Activated CD8-positive, alpha-beta T cell treated with anti-CD3 and anti-CD28 coated beads for 36 hours (primary cell): ENCODE measurements at regions not wholly inside any gene's neighbourhood (a gene's known extent, or its start where the extent isn't known, plus 50 kb on each side); places are given as distances from the start of the nearest gene placed in this dataset.

Experiments used
- ATAC-seq: fragments of 200-7000 bp; cut with Tn5 transposase; one replicate; pipeline ENCODE4 v1.10.0; 2021; ENCODE audit warnings: mild to moderate bottlenecking, moderate library complexity
- CTCF ChIA-PET: fragments of 350-600 bp; sonication (Branson Sonifier 250); formaldehyde crosslinking; loops from one replicate; lab custom pipeline; 2021; ENCODE audit warnings: antibody characterized with exemption; lab: Charles Lee
- POLR2A ChIA-PET: fragments of 350-600 bp; sonication (Branson Sonifier 250); formaldehyde crosslinking; loops from one replicate; lab custom pipeline; 2021; ENCODE audit warnings: antibody characterized with exemption; lab: Charles Lee
- DNase-seq: peaks from one replicate; pipeline ENCODE4 v3.0.0-alpha.2; 2020
- H3K27ac Mint-ChIP-seq: one replicate; pipeline ENCODE4 v1.8.0; 2021; ENCODE audit warnings: mild to moderate bottlenecking, mixed read lengths
- H3K27me3 Mint-ChIP-seq: one replicate; pipeline ENCODE4 v1.8.0; 2021; ENCODE audit warnings: mixed read lengths
- H3K36me3 Mint-ChIP-seq: one replicate; pipeline ENCODE4 v1.8.0; 2021; ENCODE audit warnings: low read depth, mixed read lengths
- H3K4me1 Mint-ChIP-seq: one replicate; pipeline ENCODE4 v1.8.0; 2021; ENCODE audit warnings: low read depth, mixed read lengths
- H3K4me3 Mint-ChIP-seq: one replicate; pipeline ENCODE4 v1.8.0; 2021; ENCODE audit warnings: mild to moderate bottlenecking, moderate library complexity, mixed read lengths
- H3K9me3 Mint-ChIP-seq: one replicate; pipeline ENCODE4 v1.8.0; 2021; ENCODE audit warnings: mixed read lengths
- intact Hi-C: fragments of 100-400 bp; cut with micrococcal nuclease; formaldehyde crosslinking; loops from one replicate; pipeline ENCODE4 v1.10.0; 2022
- TF ChIP-seq, protein P1 (sequence below): fragments of 200-600 bp; IDR thresholded peaks from one replicate; pipeline ENCODE4 v1.8.0; 2022; ENCODE audit warnings: antibody characterized with exemption, mild to moderate bottlenecking

DNA sequence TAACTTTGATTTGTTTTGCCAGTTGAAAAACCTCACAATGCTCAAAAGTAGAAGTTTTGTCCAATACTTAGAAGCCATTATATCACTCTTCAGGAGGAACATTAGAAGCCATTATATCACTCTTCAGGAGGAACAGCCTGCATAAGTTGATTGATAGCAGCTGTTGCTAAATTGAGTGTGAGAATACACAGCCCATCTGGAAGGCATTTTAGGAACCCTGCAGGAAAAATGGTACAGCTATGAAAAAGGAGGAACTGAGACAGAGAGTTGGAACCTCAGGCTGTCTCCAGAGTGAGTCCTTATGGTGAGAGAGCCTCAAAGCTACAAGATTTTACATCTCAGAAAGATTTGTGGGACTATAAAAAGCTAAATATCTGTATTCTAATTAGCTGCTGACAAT lies 207.0 kb downstream of the MYRFL start:
- ATAC-seq (no peak), DNase-seq (no peak)
- POLR2A ChIA-PET: no interaction called here
- no peak overlapping the region for H3K4me3 Mint-ChIP-seq
- H3K4me1 Mint-ChIP-seq: no peaks in the 10 kb centered on the region
- no peak overlapping the region for H3K27ac Mint-ChIP-seq
- intact Hi-C loops: no loop called here
- H3K9me3 Mint-ChIP-seq: no peaks in the 10 kb centered on the region
- TF ChIP-seq, protein P1, sequence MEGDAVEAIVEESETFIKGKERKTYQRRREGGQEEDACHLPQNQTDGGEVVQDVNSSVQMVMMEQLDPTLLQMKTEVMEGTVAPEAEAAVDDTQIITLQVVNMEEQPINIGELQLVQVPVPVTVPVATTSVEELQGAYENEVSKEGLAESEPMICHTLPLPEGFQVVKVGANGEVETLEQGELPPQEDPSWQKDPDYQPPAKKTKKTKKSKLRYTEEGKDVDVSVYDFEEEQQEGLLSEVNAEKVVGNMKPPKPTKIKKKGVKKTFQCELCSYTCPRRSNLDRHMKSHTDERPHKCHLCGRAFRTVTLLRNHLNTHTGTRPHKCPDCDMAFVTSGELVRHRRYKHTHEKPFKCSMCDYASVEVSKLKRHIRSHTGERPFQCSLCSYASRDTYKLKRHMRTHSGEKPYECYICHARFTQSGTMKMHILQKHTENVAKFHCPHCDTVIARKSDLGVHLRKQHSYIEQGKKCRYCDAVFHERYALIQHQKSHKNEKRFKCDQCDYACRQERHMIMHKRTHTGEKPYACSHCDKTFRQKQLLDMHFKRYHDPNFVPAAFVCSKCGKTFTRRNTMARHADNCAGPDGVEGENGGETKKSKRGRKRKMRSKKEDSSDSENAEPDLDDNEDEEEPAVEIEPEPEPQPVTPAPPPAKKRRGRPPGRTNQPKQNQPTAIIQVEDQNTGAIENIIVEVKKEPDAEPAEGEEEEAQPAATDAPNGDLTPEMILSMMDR: no peak
- no peaks in the 10 kb centered on the region for H3K36me3 Mint-ChIP-seq
- CTCF ChIA-PET: no interaction called here
- peaks cover 4% of the 10 kb centered on the region for H3K27me3 Mint-ChIP-seq

DNA sequence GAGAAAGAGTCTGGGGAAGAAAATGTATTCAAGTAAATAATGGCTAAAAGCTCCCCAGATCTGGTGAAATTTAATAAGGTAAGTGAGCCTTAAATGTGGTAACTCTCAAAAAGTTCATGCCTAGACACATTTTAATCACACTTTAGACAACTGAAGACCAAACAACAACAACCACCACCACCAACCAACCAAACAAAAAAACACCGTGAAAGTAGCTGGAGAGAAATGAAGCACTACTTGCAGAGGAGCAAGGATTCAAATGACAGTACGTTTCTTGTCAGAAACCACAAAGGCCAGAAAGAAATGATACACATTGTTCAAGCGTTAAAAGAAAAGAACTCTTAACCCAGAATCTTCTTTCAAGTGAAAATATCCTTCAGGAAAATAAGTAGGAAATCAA lies 208.3 kb downstream of the MYRFL start:
- no peak overlapping the region for H3K27ac Mint-ChIP-seq
- CTCF ChIA-PET: no interaction called here
- no peak for ATAC-seq
- DNase-seq: no peak
- POLR2A ChIA-PET: no interaction called here
- H3K36me3 Mint-ChIP-seq: no peaks in the 10 kb centered on the region
- TF ChIP-seq, protein P1: no peak
- no peak overlapping the region for H3K4me3 Mint-ChIP-seq
- H3K4me1 Mint-ChIP-seq: no peaks in the 10 kb centered on the region
- H3K27me3 Mint-ChIP-seq: peaks cover 4% of the 10 kb centered on the region
- intact Hi-C loops: no loop called here
- H3K9me3 Mint-ChIP-seq: no peaks in the 10 kb centered on the region

DNA sequence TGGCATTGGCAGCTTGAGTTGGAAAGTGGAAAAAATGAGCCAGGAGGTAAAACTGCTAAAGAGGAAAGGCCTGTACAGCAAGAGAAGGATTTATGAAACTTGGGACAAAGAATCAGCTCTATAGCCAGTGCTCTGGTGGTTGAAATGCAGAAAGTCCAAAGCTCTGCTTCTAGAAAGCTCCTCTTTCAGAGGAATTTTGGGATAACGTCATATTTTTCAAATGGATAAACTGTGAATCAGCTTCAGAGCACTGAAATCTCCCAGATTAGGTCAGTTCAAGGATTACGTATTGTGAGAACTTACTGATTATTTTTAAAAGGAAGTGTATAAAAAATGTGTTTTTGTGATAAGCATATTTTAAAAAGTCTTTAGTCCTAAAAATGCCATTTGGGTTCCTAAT lies 203.1 kb upstream of the CNOT2 start:
- CTCF ChIA-PET: no interaction called here
- DNase-seq: no peak
- Mint-ChIP-seq H3K27me3 (no peaks in the 10 kb centered on the region), H3K4me3 (no peak overlapping the region), H3K36me3 (no peaks in the 10 kb centered on the region), H3K4me1 (no peaks in the 10 kb centered on the region), H3K27ac (no peak overlapping the region), H3K9me3 (no peaks in the 10 kb centered on the region)
- TF ChIP-seq, protein P1: no peak
- intact Hi-C loops: no loop called here
- POLR2A ChIA-PET: no interaction called here
- ATAC-seq: no peak

DNA sequence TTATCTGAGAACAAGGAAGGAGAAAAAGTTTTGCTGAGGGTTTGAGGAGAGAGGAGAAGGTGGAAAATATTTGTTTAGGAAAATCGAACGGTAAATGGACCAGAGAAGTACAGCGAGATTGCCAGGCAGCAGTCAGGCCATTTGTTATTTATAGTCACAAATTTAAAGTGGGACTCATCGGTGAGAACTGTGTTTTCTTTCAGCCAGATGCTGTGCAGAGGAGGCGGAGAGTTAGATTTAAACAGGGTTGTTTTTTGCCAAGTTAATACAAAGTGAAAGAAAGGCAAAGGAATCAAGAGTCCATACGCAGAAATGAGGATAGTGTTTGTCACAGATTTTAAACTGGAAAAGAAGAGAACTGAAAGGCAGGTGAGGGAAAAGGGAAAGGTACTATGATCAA lies 200.6 kb upstream of the CNOT2 start:
- intact Hi-C loops: no loop called here

GRCh38 chr12:70043490-70044138 lies 199.6 kb upstream of the CNOT2 start:
- DNase-seq: no peak
- TF ChIP-seq, protein P1: no peak
- CTCF ChIA-PET: no interaction called here
- Mint-ChIP-seq H3K4me3 (no peak overlapping the region), H3K4me1 (no peaks in the 10 kb centered on the region), H3K27me3 (no peaks in the 10 kb centered on the region), H3K36me3 (no peaks in the 10 kb centered on the region), H3K27ac (no peak overlapping the region), H3K9me3 (no peaks in the 10 kb centered on the region)
- ATAC-seq: no peak
- POLR2A ChIA-PET: no interaction called here
- intact Hi-C loops: no loop called here

More for the DNA sequence above, 200.6 kb upstream of the CNOT2 start:
- ChIA-PET CTCF (no interaction called here), POLR2A (no interaction called here)
- Mint-ChIP-seq H3K9me3 (no peaks in the 10 kb centered on the region), H3K36me3 (no peaks in the 10 kb centered on the region), H3K27ac (no peak overlapping the region), H3K4me3 (no peak overlapping the region), H3K4me1 (no peaks in the 10 kb centered on the region), H3K27me3 (no peaks in the 10 kb centered on the region)
- TF ChIP-seq, protein P1: no peak
- no peak for ATAC-seq
- DNase-seq: no peak
